Right lobe of liver (tissue), 4 donors: ENCODE measurements at regions not wholly inside any gene's neighbourhood (a gene's known extent, or its start where the extent isn't known, plus 50 kb on each side); places are given as distances from the start of the nearest gene placed in this dataset.

ENCODE experiments used
- POLR2A ChIP-seq: fragments of 450-650 bp; IDR thresholded peaks from one replicate; pipeline ENCODE4 v1.6.1; 2017; ENCODE audit warnings: antibody characterized with exemption, mild to moderate bottlenecking
- TF ChIP-seq, protein P1 (sequence below), 4 donors: fragments of 200-600 bp in 3 of 4; fragments of 450-650 bp in 1 of 4; IDR thresholded peaks; one replicate each; pipeline versions ENCODE4 v1.5.1 to v1.8.0; 2016 to 2022; ENCODE audit warnings: antibody characterized with exemption in 4 of 4, mild to moderate bottlenecking in 2 of 4
- donor health status: DM: no; HTN: no; CAD: no.
- donor health status: DM: no; HTN: no; CAD: no.
- donor health status: DM: no; HTN: yes; CAD: no.

DNA sequence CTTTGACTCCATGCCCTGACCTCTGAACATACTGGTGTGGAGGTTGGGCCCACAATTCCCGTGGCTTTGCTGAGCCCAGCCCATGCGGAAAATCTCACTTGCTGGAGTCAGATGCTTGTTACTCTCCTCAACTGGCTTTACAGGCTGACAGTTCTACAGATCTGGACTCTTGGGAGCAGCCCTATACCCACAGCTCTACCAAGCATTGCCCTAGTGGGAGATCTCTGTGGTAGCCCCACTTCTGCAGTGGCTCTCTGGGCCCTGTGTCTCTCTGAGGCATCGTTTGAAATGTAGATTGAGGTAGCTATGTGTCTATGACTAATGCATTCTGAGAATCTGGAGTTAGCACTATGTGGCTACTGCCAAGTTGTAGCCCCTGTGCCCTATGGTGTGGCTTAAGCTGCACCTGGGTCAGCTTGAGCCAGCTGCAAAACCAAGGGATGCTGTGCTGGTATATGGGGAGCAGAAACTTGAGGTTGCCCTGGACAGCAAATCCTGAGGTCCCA, 625.8 kb upstream of the ALCAM start:
- TF ChIP-seq, protein P1, sequence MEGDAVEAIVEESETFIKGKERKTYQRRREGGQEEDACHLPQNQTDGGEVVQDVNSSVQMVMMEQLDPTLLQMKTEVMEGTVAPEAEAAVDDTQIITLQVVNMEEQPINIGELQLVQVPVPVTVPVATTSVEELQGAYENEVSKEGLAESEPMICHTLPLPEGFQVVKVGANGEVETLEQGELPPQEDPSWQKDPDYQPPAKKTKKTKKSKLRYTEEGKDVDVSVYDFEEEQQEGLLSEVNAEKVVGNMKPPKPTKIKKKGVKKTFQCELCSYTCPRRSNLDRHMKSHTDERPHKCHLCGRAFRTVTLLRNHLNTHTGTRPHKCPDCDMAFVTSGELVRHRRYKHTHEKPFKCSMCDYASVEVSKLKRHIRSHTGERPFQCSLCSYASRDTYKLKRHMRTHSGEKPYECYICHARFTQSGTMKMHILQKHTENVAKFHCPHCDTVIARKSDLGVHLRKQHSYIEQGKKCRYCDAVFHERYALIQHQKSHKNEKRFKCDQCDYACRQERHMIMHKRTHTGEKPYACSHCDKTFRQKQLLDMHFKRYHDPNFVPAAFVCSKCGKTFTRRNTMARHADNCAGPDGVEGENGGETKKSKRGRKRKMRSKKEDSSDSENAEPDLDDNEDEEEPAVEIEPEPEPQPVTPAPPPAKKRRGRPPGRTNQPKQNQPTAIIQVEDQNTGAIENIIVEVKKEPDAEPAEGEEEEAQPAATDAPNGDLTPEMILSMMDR (IDR thresholded peaks at IDR 0.05) = no peak
- TF ChIP-seq POLR2A = no peak
